D721Med (cell line): ENCODE measurements at regions not wholly inside any gene's neighbourhood (a gene's known extent, or its start where the extent isn't known, plus 50 kb on each side); places are given as distances from the start of the nearest gene placed in this dataset.

Experiments used
- DNase-seq: peaks from one replicate; pipeline ENCODE4 v3.0.0; 2011; ENCODE audit warnings: low spot score; ENCODE audit not compliant: insufficient read length
- FAIRE-seq: peaks from 2 replicates; lab custom pipeline; 2011; peaks lifted over from hg19 to GRCh38; lab: Jason Lieb, UNC
- CTCF ChIP-seq: IDR thresholded peaks from 2 replicates; pipeline ENCODE4 v1.5.1; 2012; ENCODE audit warnings: mild to moderate bottlenecking, control low read depth; ENCODE audit not compliant: insufficient read depth; ENCODE audit errors: missing control alignments

- no peak for TF ChIP-seq CTCF
- DNase-seq (no peak), FAIRE-seq (no peak)
Observed at GRCh38 chr2:15749460-15750432, 158.1 kb downstream of the DDX1 start.

GRCh38 chr2:15750433-15750814, 158.8 kb downstream of the DDX1 start:
- TF ChIP-seq CTCF = no peak
- FAIRE-seq = no peak
- DNase-seq = no peak

- TF ChIP-seq CTCF = no peak
- FAIRE-seq (no peak), DNase-seq (no peak)
Observed at GRCh38 chr2:15750822-15751329, 159.2 kb downstream of the DDX1 start.

- FAIRE-seq = no peak
- no peak for DNase-seq
- TF ChIP-seq CTCF = no peak
Observed at GRCh38 chr2:15751477-15751876, 159.8 kb downstream of the DDX1 start.

- no peak for TF ChIP-seq CTCF
- DNase-seq (no peak), FAIRE-seq (no peak)
Observed at GRCh38 chr2:15752552-15753232, 161.0 kb downstream of the DDX1 start.

GRCh38 chr2:15753233-15753798, 161.6 kb downstream of the DDX1 start:
- DNase-seq (no peak), FAIRE-seq (no peak)
- TF ChIP-seq CTCF = no peak
